ENCODE measurements at regions not wholly inside any gene's neighbourhood (a gene's known extent, or its start where the extent isn't known, plus 50 kb on each side); places are given as distances from the start of the nearest gene placed in this dataset.

DNA sequence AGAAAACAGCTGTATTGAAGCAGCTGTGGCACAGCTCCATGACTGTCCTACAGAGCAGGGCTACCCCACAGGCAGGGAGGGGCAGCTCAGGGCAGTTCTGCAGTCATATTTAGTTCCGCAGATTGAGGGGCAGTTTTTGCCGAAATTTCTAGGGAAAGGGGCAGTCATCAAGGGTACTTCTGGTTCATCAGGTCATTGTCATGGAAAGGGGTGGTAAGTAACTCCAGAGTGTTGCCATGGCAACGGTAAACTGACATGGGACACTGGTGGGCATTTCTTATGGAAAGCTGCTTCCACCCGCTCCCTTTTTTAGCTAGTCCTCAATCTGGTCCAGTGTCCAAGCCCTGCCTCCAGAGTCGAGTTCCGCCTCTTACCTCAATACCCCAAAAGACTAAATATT, 702.8 kb downstream of the LIG4 start:
- TF ChIP-seq POLR2A (IDR thresholded peaks at IDR 0.05), result no peak
- TF ChIP-seq, protein P1, sequence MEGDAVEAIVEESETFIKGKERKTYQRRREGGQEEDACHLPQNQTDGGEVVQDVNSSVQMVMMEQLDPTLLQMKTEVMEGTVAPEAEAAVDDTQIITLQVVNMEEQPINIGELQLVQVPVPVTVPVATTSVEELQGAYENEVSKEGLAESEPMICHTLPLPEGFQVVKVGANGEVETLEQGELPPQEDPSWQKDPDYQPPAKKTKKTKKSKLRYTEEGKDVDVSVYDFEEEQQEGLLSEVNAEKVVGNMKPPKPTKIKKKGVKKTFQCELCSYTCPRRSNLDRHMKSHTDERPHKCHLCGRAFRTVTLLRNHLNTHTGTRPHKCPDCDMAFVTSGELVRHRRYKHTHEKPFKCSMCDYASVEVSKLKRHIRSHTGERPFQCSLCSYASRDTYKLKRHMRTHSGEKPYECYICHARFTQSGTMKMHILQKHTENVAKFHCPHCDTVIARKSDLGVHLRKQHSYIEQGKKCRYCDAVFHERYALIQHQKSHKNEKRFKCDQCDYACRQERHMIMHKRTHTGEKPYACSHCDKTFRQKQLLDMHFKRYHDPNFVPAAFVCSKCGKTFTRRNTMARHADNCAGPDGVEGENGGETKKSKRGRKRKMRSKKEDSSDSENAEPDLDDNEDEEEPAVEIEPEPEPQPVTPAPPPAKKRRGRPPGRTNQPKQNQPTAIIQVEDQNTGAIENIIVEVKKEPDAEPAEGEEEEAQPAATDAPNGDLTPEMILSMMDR (IDR thresholded peaks at IDR 0.05), result no peak
